ENCODE measurements at regions not wholly inside any gene's neighbourhood (a gene's known extent, or its start where the extent isn't known, plus 50 kb on each side); places are given as distances from the start of the nearest gene placed in this dataset.
"Not testable (repeated sequence)": the region's sequence is repeated elsewhere in the genome, so short reads cannot be mapped to it uniquely, and the experiment has no call there.

GRCh38 chr21:17118638-17119384 is 394.0 kb upstream of the CXADR start:
- no peak for DNase-seq

- no peak for DNase-seq
Observed at GRCh38 chr21:17119466-17120297, 393.2 kb upstream of the CXADR start.

DNA sequence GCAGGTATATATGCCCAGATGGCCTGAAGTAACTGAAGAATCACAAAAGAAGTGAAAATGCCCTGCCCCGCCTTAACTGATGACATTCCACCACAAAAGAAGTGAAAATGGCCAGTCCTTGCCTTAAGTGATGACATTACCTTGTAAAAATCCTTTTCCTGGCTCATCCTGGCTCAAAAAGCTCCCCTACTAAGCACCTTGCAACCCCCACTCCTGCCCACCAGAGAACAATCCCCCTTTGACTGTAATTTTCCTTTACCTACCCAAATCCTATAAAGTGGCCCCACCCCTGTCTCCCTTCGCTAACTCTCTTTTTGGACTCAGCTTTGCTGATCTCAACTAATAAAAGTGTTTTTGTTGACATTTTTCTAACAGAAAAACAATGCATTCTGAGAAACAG is 385.4 kb upstream of the CXADR start:
- DNase-seq, result not testable (repeated sequence)

DNA sequence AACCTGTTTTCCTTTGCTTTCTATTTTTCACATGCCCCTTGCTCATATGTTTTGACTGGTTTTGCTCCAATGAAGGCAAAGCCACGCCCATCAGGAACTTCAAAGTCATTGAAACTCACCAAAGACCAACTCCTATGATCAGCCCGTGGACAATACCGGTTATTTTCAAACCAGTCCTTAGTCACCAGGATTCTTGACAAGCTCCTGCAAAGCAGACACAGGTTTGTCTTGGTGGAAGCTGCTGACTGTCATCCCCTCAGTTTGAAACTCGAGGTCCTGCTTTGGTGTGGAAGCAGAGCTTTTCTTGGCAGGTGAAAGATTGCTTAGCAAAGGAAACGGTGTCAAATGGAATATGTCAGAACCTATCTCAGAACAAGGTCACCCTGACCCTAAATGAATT is 384.7 kb upstream of the CXADR start:
- no peak for DNase-seq

- not testable (repeated sequence) for DNase-seq
Observed at GRCh38 chr21:17139159-17139558, 373.7 kb upstream of the CXADR start.

DNA sequence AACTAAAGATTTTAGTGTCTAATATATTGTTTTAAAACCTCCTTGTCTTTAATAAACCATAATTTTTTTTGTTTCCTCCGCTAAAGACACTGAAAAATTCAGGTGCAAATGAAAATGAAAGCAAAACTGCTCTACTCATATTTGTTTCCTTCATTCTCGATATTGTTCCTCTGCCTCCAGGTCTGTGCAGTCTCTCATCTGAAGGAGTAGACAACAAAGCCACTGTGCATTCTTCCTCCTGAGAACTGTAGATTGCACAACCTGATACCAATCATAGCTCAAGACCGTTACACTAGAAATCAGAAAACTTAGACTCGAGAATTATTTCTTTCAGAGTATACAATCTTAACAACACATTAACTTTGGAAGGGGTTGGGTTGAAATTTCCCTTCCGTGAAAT is 373.1 kb upstream of the CXADR start:
- no peak for DNase-seq

DNA sequence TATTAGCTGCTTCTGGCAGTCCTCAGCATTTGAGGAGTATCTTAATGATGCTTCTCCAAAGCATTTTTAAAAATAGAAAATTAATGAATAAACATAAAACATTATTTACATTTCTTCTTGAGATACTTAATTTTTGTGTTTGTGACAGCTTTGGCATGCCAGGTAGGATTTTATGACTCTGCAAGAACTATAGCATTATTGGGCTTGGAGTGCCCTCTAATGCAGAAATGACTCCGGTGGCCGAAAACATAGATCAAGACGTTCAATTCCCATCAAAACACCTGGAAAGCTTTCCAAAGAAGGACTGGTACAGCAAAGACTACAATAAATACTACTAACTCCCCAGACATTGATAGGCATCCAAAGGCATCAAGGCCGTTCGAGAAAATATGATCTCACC is 366.4 kb upstream of the CXADR start:
- DNase-seq, result no peak

- no peak for DNase-seq
Observed at GRCh38 chr21:17159697-17160096, 353.1 kb upstream of the CXADR start.

DNA sequence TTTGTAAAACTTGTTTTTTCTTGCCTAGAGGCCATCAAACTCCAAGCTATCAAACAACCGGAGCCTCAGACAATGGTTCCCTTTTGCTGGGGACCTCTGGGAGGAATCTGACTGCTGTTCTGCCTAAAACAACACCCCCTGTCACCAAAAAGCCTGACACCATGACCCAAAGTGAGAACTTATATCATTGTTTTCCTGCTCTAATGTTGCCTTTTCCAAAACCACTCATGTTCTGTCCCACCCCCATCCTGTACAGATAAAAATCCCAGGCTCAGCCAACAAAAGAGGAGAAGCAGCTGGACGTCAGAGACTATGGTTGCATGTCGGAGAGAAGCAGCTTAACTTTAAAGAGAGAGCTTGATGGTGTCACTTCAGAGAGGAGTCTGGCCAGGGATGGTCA is 327.2 kb upstream of the CXADR start:
- no peak for DNase-seq

DNA sequence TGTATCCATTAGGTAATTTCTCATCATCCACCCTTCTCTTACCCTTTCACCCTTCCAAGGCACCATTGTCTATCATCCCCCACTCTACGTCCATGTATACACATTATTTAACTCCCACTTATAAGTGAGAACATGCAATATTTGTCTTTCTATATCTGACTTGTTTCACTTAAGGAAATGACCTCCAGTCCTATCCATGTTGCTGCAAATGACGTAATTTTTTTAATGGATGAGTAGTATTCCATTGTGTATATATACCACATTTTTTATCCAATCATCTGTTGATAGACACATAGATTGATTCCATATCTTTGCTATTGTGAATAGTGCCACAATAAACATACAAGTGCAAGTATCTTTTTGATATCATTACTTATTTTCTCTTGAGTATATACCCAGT is 322.9 kb upstream of the CXADR start:
- no peak for DNase-seq

GRCh38 chr21:17191346-17191993 is 321.4 kb upstream of the CXADR start:
- no peak for DNase-seq

- no peak for DNase-seq
Observed at GRCh38 chr21:17195351-17195750, 317.5 kb upstream of the CXADR start.

GRCh38 chr21:17195976-17196375 is 316.9 kb upstream of the CXADR start:
- no peak for DNase-seq

GRCh38 chr21:17196623-17197022 is 316.2 kb upstream of the CXADR start:
- DNase-seq, result no peak

DNA sequence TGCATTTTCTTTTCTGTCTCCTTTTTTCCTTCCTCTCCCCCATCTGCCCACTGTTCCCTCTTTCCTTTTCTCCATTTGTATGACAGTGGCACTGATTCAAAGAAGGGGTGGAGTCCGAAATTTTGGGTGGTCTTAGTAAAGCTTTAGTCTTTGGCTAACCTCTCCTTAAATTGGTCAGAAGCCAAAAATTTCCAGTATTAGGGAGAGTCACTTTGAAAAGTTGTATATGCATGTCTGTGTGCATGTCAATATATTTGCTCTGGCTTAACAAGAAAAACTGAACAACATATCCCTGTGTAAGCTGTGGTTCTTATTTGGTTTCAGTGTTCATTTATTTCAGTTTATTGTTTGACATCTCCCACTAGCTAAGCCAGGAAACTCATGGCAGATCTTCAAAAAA is 314.8 kb upstream of the CXADR start:
- DNase-seq, result no peak

- DNase-seq, result no peak
Observed at GRCh38 chr21:17200250-17200649, 312.6 kb upstream of the CXADR start.

DNA sequence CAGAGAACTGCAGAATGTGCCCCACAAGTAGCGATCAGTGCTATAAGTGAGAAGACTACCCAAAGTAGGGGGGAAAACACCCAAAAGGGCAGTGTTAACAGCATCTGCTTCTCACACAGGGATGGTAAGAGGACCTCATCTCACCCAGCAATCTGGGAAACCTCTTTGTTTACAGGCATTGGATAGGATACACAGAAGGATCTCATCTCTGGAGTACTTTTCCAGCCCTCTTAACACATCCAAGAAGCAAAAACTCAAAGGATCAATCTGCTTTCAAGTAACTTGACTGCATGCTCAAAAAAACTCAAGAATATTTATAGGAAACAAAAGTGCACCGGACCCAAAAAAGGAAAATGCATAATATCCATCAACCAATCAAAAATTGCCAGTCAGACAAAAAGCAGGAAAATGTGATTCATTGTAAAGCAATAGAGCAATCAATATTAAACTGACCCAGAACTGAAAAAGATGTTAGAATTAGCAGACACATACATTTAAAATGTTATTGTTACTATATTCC is 311.0 kb upstream of the CXADR start:
- DNase-seq, result no peak

GRCh38 chr21:17214801-17215200 is 298.0 kb upstream of the CXADR start:
- DNase-seq, result no peak

- DNase-seq, result not testable (repeated sequence)
Observed at GRCh38 chr21:17219050-17219449, 293.8 kb upstream of the CXADR start.

GRCh38 chr21:17231124-17231523 is 281.7 kb upstream of the CXADR start:
- DNase-seq, result no peak

DNA sequence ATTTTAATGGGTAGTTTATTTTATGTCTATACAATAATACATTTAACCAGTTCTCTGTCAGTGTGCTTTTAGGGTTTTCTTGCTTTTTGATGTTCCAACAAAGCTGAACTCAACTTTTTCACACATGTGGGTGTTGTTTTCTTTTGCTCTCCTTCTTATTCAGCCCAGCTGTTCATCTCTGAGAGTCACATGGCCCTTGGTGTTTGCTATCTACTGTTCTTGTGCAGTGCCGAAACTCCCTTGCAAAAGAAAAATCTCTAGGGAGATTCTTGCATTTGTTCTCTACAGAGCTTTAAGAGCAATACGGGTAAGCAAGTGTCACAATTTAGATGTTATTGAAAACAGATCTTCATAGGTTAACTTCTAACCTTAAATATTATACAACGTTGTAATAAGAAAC is 281.1 kb upstream of the CXADR start:
- DNase-seq, result peak; percentile 31

GRCh38 chr21:17238468-17238867 is 274.4 kb upstream of the CXADR start:
- no peak for DNase-seq

DNA sequence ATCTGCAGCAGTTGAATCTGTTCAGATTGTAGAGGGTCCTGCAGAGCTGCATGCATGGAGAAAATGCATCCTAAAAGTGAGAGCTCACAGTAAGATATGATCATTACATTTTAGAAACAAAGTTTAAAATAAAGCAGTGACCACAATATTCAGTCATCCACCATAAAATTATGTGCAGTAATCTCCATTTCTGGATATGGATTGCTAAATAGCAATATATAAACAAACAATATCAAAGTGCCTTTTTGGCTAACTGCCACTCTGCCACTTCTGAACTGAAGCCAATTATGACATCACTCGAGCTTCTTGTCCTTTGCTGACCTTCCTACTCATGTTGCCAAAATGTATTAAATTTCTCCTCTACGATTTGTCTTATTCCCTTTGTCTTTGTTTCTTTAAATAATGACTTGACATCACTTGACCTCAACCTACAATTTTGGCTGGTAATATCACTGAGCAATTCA is 262.0 kb upstream of the CXADR start:
- peak; percentile 79 for DNase-seq

GRCh38 chr21:17257784-17258183 is 255.1 kb upstream of the CXADR start:
- DNase-seq, result no peak
